ENCODE measurements at regions not wholly inside any gene's neighbourhood (a gene's known extent, or its start where the extent isn't known, plus 50 kb on each side); places are given as distances from the start of the nearest gene placed in this dataset.
"Not testable (repeated sequence)": the region's sequence is repeated elsewhere in the genome, so short reads cannot be mapped to it uniquely, and the experiment has no call there.

DNA sequence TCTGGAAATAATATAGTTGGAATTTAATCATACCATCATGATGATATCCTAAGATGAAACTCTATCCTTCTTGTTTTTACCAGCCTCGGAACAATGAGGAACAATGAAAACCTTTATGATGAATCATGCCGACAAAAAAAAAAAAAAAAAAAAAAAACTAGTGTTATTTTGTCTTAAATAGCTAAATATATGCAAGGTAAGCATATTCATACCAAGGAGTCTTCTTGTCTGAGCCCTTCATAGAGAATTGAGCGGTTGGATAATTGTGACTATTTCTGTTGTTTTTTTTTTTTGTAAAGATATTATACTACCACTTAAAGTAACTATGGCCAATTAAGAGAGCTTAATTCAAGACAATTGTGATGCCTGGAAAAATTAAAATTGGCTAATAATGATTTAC, 244.0 kb upstream of the PCDH9 start:
- DNase-seq (ENCODE audit: low spot score), result no peak

DNA sequence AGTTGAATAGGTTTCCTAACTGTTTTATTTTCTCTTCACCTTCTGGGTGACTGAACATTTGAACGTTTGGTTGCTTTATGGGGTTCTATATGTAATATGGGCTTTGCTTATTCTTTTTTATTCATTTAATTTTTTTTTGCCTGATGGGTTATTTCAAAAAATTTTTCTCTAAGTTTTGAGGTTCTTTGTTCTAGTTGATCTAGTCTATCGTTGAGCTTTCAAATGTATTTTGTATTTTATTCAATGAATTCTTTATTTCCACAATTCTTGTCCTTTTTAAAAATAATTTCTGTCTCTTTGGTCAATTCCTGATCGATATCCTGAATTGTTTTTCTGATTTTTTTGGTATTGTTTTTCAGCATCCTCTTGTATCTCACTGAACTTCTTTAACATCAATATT, 239.5 kb upstream of the PCDH9 start:
- DNase-seq (ENCODE audit: low spot score), result no peak

DNA sequence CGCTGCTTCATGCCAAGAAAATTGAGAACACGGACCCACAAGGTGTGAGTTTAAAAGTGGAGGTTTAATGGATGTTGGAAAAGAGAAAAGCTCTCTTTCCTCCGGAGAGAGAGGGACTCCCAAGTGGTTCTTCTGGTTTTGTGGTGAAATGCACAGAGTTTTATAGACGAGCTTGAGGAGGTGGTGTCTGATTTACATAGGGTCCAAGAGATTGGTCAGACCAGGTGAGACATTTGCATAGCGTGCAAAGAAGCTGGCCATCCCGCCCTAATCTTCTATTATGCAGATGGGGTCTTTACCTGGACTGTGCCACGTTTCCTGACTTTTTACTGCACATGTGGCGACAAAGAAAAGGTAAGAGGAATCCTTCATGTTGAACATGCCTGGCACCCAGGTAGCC, 236.4 kb upstream of the PCDH9 start:
- DNase-seq (ENCODE audit: low spot score), result no peak

DNA sequence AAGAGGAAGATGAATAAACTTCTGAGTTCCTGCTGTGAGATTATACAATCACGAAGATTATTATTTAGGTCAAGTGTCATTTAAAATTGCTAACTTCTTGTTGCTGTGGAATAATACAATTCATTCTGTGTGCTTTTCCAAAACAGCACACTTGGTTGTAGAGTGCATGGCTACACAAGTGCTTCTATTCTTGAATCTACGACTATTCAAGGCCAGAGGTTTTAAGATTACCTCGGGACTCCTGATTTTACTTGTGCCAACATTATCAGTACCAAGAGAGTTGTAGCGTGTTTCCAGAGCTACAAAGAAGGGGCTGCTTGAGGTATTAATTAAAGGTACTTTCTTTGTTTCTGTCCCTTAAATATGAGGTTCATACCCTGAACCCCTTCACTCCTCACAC, 234.0 kb upstream of the PCDH9 start:
- DNase-seq (ENCODE audit: low spot score), result no peak

DNA sequence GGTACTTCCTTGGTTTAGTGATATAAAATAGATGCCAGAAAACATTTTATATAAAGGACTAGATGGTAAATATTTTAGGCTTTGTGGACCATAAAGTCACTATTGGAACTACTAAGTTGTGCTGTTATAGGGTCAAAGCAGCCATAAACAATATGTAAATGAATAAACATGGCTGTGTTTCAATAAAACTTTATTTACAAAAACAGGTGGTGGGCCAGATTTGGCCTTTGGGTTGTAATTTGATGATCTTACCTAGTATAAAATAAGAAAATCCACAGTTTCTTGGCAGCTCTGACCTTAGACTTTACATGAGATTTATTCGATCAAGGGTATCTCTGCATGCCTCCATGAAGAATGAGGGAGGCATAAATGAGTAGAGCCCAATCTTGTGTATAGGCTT, 232.0 kb upstream of the PCDH9 start:
- no peak for DNase-seq (ENCODE audit: low spot score)

DNA sequence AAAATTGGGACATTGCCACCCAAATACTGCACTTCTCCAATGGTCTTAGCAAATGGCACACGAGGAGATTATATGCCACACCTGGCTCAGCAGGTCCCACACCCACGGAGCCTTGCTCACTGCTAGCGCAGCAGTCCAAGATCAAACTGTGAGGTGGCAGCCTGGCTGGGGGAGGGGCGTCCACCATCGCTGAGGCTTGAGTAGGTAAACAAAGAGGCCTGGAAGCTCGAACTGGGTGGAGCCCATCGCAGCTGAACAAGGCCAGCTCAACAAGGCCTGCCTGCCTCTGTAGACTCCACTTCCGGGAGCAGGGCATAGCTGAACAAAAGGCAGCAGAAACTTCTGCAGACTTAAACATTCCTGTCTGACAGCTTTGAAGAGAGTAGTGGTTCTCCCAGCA, 222.4 kb upstream of the PCDH9 start:
- DNase-seq (ENCODE audit: low spot score), result not testable (repeated sequence)

DNA sequence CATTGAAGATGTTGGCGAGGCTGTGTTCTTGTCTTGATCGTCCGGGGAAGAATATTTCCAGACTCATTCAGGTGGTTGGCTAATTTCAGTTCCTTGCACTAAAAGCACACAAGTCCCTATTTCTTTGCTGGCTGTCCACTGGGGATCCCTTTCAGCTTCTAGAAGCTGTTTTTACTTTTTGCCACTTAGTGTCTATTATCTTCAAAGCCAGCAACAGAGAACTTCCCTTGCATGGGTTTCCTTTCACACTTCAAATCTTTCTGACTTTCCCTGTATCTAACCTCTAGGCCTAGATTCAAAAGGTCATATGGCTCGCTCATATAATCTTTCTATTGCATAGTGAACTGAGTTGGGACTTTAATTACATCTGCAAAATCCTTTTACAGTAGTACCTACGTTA, 215.3 kb upstream of the PCDH9 start:
- no peak for DNase-seq (ENCODE audit: low spot score)

DNA sequence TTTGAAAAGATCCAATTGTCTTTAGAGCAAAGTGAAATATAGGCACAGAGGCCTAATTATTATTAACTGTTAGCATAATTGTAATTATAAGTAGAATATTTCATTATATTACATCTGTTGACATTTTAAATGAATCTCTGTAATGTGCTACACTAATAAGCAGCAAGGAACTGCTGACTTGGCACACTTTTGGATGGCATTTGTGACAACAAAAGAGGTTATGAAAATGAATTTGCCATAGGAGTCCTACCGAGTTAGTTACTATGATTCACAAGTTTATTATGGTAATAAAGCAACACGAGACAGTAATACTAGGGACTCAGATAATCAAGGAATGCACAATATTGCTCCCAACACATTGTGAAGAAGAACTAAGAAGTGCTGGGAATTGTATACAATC, 213.8 kb upstream of the PCDH9 start:
- no peak for DNase-seq (ENCODE audit: low spot score)

DNA sequence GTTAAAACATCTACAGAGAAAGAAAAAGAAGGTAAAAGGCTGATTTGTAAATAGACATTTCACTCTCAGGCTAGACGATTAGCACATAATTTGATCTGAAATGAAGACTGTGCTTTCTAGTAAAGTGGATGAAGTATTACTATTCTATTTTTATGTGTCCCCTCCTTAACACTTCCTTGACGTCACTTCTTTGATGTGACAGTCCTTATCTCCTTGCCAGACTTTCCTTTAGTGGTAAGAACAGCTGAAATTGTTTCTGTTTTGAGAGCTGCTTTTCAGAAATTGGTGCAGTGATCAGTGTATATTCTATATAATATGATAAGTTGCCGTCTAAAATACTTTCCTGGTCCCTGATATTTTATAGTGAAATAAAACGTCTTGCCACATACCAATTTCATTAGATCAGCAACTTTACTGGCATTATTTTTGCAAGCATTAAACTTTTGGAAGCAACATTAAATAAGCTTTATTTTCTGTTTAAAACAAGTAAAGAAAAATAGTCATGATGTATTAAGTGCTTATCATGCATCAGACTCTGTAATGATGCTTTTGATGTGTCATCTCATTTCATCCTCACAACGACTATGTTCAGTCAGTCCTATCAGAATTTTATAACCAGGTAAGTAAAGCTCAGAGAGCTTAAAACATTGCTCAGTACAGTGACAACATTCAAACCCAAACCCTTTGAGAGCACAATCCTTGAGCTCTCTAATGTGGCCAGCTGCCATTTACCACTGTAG, 210.3 kb upstream of the PCDH9 start:
- peak; percentile 26 for DNase-seq (ENCODE audit: low spot score)

DNA sequence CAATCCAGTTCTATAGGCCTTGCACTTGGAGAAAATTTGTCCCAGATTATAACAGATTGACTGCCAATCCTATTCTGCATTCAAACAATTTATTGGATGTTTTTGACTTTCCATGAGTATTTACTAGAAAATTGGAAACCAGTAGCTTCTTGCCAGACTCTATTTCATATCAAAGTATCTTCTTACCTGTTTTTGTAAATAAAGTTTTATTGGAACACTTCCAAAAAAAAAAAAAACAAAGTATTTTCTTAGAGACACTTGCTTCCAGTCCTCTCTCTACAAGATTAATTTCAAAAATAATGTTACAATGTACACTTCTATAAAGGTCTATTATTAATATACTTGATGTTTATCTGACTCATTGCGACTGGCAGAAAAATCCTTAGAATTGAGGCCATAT, 209.2 kb upstream of the PCDH9 start:
- DNase-seq (ENCODE audit: low spot score), result no peak

DNA sequence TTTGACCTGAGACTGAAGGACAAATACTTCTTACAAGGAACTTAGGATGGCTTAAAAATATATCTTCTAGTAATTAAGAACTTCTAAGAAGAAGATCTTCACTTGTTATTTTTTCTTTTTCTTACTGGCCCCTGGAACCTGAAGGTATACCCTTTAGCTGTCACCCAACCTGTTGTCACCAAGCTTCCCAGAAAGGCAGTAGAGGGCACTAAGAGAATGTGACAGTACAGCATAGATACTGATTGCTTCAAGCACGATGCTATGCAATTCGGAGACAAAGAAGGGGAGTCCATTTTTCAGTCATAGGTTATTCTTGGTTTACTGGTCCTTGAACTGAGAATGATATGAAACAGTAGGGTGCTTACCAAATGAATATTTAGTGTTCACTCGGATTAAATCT, 208.3 kb upstream of the PCDH9 start:
- DNase-seq (ENCODE audit: low spot score), result no peak

DNA sequence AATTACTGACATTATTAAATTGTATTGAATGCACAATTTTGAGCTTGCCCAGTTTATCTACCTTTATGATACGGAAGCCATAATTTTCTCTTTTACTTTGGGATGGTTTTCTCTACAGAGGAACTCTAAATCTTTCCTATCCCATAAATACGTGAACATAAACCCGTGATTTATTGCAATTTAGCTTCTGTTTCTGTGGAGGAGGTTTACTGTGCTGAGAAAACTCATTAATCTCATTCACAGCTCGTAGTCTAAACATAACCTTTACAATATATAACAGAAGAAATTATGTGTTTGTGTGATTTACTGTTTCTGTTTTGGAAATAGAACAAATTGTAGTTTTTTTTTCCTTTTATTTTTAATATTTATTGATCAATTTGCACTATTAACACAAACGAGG, 207.1 kb upstream of the PCDH9 start:
- DNase-seq (ENCODE audit: low spot score), result no peak

DNA sequence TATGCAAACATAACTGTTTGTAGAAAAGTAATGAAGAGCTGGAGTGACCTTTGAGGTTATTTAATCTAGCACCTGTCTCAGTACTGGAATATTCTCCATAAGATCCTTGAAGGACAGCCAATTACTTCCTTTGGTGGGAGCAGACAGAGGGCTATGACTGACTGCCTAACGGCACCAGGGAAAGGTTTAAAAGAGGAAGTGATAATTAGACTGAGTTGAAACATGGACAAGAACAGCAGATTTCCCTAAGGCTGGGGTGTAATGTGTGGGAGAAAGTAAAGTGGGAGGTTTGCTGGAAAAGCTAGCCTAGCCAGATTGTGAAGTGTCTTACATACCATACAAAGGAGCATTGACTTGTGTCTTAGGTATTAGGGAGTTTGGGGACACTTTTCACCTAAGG, 191.3 kb upstream of the PCDH9 start:
- DNase-seq (ENCODE audit: low spot score), result no peak

DNA sequence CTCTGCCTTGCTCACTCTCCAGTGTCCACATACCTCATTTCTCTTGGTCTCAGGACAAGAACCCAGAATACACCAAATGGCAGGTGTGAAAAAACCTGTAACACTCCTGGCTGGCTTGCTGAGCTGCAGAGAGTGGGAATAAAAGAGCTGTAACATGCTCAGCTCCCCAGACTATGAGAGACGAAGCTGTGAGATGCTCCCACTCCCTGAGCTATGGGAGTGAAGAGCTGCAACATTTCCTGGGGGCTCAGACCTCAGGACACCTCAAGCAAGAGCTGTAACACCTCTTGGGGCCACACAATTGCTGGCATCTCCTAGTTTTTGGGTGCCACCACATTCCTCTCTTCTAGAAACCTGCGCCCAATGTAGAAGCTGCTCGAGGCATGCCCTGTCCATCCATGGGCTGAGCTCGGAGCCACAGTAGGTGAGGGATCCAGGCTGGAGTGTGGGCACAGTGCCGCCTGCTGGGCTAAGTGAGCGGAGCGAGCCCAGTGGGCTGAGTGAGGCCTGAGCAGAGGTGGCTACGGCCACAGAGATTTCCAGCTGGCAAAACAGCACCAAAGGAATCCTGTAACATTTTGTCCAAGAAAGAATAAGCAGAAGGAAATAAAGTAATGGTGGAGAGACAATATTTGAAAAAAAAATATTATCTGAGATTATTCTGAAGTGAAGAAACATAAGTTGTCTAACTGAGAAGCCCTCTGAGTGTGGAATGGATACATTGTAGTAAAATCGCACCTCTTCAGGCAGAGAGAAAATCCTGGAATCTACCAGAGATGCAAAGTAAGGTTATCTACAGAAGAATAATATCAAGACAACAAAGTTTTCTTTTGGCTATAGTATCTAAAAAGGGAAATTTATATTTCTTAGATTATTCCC, 186.2 kb upstream of the PCDH9 start:
- no peak for DNase-seq (ENCODE audit: low spot score)

DNA sequence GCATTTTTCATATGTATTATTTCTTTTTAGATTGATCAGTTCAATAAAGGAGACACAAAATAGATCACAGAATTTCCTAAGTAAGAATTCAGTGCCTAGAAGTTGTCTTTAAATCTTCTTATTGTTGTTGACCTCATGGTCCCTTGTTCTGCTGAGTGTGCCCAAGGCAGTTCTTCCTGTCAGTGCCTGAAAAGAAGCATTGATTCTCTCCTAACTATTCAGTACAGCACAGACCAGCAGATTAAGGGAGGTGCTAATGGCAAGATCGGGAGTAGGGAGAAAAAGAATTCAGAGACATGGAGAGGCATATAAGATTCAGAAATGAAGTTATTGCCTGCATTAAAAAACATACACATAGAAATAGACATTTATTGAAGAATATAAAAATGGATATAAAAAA, 180.5 kb upstream of the PCDH9 start:
- no peak for DNase-seq (ENCODE audit: low spot score)

DNA sequence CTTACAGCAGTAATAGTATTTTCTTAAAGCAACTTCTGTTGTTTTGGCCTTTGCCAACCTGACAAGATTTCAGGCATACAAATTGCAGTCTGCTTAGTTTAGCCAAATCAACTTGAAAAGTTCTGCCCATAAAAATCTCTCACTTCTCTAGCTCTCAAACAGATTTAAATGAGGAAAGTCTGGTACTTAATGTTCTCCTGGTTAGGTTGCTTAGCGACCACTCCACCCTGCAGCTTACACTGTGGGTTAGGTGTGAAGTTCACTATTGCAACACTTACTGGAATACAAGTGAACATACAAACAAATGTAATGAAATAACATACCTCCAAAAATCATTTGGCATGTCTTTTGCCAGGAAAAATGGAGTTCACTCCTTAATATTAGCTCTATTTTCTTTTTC, 178.7 kb upstream of the PCDH9 start:
- no peak for DNase-seq (ENCODE audit: low spot score)

DNA sequence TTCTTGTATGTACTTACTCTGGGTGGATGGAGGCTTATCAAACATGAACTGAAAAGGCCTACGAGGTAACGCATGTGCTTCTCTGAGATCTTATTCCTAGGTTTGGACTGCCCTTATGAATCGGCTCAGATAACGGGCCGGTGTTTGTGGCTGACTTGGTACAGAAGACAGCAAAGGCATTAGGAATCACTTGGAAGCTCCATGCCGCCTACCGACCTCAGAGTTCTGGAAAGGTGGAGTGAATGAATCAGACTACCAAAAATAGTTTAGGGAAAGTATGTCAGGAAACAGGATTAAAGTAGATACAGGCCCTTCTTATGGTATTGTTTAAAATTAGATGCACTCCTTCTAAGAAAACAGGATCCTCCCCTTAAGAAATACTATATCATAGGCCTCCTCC, 172.4 kb upstream of the PCDH9 start:
- DNase-seq (ENCODE audit: low spot score), result no peak

DNA sequence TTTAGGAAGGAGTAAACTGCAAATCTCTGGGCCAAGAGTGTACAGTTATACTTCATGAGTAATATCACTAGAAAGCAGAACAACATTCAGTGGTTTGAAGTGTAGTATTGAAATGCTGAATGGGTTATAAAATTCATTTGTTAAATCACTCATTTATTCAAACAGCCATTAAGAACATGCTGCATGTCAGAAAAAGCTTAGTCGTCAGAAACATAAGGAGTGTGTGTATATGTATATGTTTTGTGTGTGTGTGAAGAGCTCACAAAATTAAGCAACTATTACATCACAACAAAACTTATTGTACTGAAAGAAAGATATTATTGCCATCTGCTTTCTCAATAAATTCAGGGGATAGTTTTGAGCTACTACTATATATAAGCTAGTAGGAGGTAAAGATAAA, 165.4 kb upstream of the PCDH9 start:
- no peak for DNase-seq (ENCODE audit: low spot score)

DNA sequence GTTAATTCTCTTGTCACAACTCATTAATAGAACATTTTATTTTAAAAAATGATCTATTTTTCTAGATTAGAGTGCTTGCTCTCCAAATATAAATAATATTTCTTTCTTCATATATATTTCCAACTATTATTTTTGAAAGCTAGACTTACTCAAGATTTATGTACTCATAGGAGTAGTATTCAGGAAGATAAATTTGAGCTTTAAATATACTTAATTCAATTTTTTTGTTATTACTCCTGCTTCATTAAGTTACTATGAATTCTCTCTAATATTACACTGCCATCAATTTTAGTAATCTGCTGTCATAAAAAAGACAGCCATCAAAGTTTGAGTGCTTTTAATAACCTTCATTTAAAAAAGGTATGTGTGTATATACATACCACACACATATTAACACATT, 161.9 kb upstream of the PCDH9 start:
- no peak for DNase-seq (ENCODE audit: low spot score)

DNA sequence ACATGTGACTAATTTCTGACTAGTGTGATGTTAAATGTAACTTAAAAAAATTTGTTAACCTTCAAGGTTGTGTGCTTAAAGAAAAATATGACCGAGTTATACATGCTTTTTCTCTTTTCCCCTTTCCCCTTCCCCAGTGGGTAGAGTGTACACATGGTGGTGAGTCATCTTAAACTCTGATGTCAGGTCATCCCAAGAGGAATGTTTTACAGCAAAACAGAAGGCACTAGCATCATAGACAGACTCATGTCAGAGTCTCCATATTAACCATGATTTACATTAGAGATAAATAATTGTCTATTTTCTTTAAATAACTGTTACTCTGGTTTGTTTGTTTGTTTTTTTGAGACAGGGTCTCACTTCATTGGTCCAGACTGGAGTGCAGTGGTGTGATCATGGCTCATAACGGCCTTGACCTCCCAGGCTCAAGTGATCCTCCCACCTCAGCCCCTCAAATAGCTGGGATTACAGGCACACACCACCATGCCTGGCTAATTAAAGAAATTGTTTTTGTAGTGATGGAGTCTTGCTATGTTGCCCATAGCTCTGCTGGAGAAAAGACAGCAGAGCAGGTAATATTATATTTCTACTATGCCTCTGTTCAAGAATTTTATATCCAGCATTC, 160.4 kb upstream of the PCDH9 start:
- no peak for DNase-seq (ENCODE audit: low spot score)

DNA sequence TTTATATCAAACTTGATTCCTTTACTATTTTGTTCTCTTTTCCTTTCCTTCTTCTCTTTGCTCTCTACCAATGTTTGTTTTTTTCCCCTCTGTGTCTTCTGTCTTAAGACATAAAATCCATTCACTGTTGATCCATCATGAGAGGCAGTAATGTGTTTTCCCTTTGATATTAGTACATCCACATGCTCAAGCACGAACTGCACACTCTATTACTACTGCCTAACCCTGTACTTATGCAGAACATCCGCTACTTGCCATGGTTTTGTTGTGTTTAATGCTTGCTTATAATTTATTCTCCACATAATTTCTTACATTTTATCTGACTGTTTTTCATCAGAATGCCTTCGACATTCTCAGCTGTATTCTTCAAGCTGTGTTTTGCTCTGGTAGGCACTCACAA, 159.0 kb upstream of the PCDH9 start:
- DNase-seq (ENCODE audit: low spot score), result no peak

DNA sequence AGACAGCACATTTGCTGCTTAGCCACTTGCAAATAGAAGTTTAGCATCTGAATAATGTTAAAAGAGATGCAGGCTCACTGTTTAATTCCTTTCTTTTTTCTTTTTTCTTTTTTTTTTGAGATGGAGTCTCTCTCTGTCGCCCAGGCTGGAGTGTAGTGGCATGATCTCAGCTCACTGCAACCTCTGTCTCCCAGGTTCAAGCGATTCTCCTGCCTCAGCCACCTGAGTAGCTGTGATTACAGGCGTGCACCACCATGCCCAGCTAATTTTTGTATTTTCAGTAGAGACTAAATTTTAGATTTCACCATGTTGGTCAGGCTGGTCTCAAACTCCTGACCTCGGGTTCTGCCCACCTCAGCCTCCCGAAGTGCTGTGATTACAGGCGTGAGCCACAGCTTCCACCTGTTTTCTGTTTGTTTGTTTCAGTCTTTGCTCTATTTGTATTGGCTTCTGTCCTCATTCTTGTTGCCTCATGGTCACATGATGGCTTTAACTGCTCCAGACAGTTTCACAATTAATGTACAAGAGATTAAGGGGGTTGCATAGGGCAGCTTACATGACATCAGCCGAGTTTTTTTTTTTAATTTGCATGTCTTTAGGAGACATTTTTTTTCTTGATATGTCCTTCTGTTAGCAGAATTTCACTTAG, 153.1 kb upstream of the PCDH9 start:
- DNase-seq (ENCODE audit: low spot score), result not testable (repeated sequence)
